ENCODE measurements at regions not wholly inside any gene's neighbourhood (a gene's known extent, or its start where the extent isn't known, plus 50 kb on each side); places are given as distances from the start of the nearest gene placed in this dataset.

GRCh38 chrX:38989076-38989475 is 187.8 kb downstream of the MID1IP1 start:
- Histone ChIP-seq H3K27ac (no peak overlapping the region), H3K4me3 (no peak overlapping the region), H3K27me3 (no peaks in the 10 kb centered on the region), H3K36me3 (no peaks in the 10 kb centered on the region), H3K4me1 (no peaks in the 10 kb centered on the region), H3K9me3 (no peaks in the 10 kb centered on the region)
- TF ChIP-seq, protein P1, sequence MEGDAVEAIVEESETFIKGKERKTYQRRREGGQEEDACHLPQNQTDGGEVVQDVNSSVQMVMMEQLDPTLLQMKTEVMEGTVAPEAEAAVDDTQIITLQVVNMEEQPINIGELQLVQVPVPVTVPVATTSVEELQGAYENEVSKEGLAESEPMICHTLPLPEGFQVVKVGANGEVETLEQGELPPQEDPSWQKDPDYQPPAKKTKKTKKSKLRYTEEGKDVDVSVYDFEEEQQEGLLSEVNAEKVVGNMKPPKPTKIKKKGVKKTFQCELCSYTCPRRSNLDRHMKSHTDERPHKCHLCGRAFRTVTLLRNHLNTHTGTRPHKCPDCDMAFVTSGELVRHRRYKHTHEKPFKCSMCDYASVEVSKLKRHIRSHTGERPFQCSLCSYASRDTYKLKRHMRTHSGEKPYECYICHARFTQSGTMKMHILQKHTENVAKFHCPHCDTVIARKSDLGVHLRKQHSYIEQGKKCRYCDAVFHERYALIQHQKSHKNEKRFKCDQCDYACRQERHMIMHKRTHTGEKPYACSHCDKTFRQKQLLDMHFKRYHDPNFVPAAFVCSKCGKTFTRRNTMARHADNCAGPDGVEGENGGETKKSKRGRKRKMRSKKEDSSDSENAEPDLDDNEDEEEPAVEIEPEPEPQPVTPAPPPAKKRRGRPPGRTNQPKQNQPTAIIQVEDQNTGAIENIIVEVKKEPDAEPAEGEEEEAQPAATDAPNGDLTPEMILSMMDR (IDR thresholded peaks at IDR 0.05): no peak
- TF ChIP-seq POLR2A (IDR thresholded peaks at IDR 0.05): no peak
- DNase-seq: no peak
- intact Hi-C loops (cut with DNase I; ENCODE audit: low total_unique reads): no loop called here

- no peaks in the 10 kb centered on the region for H3K27me3 ChIP-seq
- DNase-seq: no peak
- intact Hi-C loops (cut with DNase I; ENCODE audit: low total_unique reads): no loop called here
- TF ChIP-seq, protein P1 (IDR thresholded peaks at IDR 0.05): no peak
- TF ChIP-seq POLR2A (IDR thresholded peaks at IDR 0.05): no peak
- H3K4me3 ChIP-seq: no peak overlapping the region
- no peaks in the 10 kb centered on the region for H3K9me3 ChIP-seq
- no peaks in the 10 kb centered on the region for H3K4me1 ChIP-seq
- H3K36me3 ChIP-seq: no peaks in the 10 kb centered on the region
- no peak overlapping the region for H3K27ac ChIP-seq
Observed at GRCh38 chrX:38991656-38992440, 190.6 kb downstream of the MID1IP1 start.

DNA sequence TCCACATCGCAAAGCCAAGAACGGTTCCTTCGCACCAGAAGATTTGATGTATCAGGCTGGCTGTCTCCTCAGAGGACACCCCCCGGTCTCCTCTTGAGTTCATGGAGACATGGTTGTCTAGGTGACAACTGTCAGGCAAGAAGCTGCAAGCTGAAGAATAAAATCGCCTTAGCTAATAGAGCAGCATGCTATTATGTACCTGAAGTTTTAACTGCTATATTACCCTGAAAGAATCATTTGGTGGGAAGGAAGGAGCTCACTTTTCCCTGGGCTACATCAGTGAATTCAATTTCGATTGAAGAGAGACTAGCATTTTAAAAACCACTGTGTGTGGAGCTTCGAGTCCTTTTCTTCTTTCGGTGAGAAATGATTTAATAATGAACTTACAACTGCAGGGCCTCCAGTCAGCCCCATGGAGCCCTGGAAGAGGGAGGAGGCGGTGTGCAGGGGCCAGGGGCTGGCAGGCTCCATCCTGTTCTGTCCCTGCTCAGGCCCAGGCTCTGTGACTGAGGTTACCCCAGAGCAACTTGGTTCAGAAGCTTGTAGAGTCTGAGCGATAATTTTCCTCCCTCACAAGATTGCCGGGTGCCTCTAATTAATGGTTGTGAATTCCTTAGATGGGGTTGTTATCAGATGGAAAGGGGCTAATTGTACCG is 191.3 kb downstream of the MID1IP1 start:
- no peaks in the 10 kb centered on the region for H3K4me1 ChIP-seq
- no peaks in the 10 kb centered on the region for H3K36me3 ChIP-seq
- intact Hi-C loops (cut with DNase I; ENCODE audit: low total_unique reads): no loop called here
- H3K9me3 ChIP-seq: no peaks in the 10 kb centered on the region
- H3K4me3 ChIP-seq: no peak overlapping the region
- no peak for TF ChIP-seq POLR2A (IDR thresholded peaks at IDR 0.05)
- TF ChIP-seq, protein P1 (IDR thresholded peaks at IDR 0.05): no peak
- no peak for DNase-seq
- no peak overlapping the region for H3K27ac ChIP-seq
- no peaks in the 10 kb centered on the region for H3K27me3 ChIP-seq

DNA sequence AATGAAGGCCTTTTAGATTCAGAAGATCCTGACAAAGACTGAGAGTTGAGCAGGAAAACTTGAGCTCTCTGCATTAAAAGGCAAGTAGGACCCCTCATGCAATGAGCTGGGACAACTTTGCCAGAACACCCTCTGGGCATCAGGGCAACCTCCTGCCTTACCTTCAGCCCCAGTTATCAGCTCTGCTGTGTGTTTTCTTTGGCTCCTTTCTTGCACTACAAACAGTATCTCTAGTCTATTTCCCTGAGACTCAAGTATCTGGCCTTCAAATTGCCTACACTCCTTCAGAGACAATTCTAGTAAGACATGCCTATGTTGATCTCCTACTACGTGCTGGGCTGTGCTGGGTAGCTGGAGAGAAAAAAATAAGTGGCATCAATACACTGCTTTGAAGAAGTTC is 192.2 kb downstream of the MID1IP1 start:
- H3K4me1 ChIP-seq: no peaks in the 10 kb centered on the region

DNA sequence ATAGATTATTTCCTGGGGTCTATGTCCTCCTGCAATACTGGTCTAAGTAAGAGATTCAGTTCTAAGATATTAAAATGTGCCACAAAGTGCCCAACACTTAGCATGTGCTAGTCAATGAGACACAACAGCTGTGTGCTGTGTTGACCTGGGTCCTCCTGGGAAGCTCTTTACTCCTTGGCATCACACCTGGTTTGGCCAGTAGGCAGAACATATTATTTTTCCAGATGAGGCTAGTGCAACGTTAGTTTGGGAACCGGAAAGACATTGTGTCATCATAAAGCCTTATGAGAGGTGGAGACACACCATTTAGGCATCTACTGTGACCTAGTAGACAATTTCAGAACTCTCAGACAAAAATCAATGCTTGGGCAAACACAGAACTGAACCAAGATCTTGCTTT is 197.8 kb downstream of the MID1IP1 start:
- H3K36me3 ChIP-seq: no peaks in the 10 kb centered on the region
- no peaks in the 10 kb centered on the region for H3K9me3 ChIP-seq
- no peaks in the 10 kb centered on the region for H3K4me1 ChIP-seq
- intact Hi-C loops (cut with DNase I; ENCODE audit: low total_unique reads): no loop called here
- H3K27ac ChIP-seq: no peak overlapping the region
- H3K4me3 ChIP-seq: no peak overlapping the region
- DNase-seq: no peak
- TF ChIP-seq, protein P1 (IDR thresholded peaks at IDR 0.05): no peak
- no peak for TF ChIP-seq POLR2A (IDR thresholded peaks at IDR 0.05)
- H3K27me3 ChIP-seq: no peaks in the 10 kb centered on the region

More for the DNA sequence above, 192.2 kb downstream of the MID1IP1 start:
- Histone ChIP-seq H3K27me3 (no peaks in the 10 kb centered on the region), H3K36me3 (no peaks in the 10 kb centered on the region), H3K9me3 (no peaks in the 10 kb centered on the region), H3K27ac (no peak overlapping the region), H3K4me3 (no peak overlapping the region)
- intact Hi-C loops (cut with DNase I; ENCODE audit: low total_unique reads): no loop called here
- DNase-seq: no peak
- TF ChIP-seq POLR2A (IDR thresholded peaks at IDR 0.05): no peak
- TF ChIP-seq, protein P1 (IDR thresholded peaks at IDR 0.05): no peak

Data from uterus (tissue), 3 donors.